Liver (tissue), 8 donors: ENCODE measurements at regions not wholly inside any gene's neighbourhood (a gene's known extent, or its start where the extent isn't known, plus 50 kb on each side); places are given as distances from the start of the nearest gene placed in this dataset.

Experiments used
- DNase-seq: peaks from one replicate; pipeline ENCODE4 v3.0.0-alpha.2; 2017; ENCODE audit warnings: low spot score
- H3K27ac ChIP-seq, 2 donors: one replicate each; pipeline ENCODE4 v1.7.0; 2013; ENCODE audit warnings: inconsistent platforms in 2 of 2, low read length in 2 of 2, control low read depth in 1 of 2, low read depth in 1 of 2, mild to moderate bottlenecking in 1 of 2
- H3K27me3 ChIP-seq, 4 donors: one replicate each; pipeline versions ENCODE4 v1.6.1 to v1.7.0; 2013; ENCODE audit warnings: low read length in 3 of 4, inconsistent platforms in 1 of 4, mild to moderate bottlenecking in 1 of 4, moderate library complexity in 1 of 4; ENCODE audit not compliant: control insufficient read depth in 4 of 4, insufficient read depth in 4 of 4
- H3K36me3 ChIP-seq, 4 donors: one replicate each; pipeline versions ENCODE4 v1.6.1 to v1.7.0; 2013; ENCODE audit warnings: low read length in 3 of 4, mild to moderate bottlenecking in 3 of 4, low read depth in 1 of 4, moderate library complexity in 1 of 4; ENCODE audit not compliant: control insufficient read depth in 4 of 4, insufficient read depth in 3 of 4
- H3K4me1 ChIP-seq, 4 donors: one replicate each; pipeline versions ENCODE4 v1.6.1 to v1.7.0; 2013; ENCODE audit warnings: low read length in 3 of 4, mild to moderate bottlenecking in 3 of 4, moderate library complexity in 1 of 4; ENCODE audit not compliant: control insufficient read depth in 4 of 4, insufficient read depth in 4 of 4
- H3K4me3 ChIP-seq, 3 donors: one replicate each; pipeline versions ENCODE4 v1.6.1 to v1.7.0; 2013; ENCODE audit warnings: low read length in 3 of 3, control low read depth in 1 of 3, low read depth in 1 of 3, mild to moderate bottlenecking in 1 of 3
- H3K9ac ChIP-seq, 2 donors: one replicate each; pipeline ENCODE4 v1.7.0; 2013; ENCODE audit warnings: low read length in 2 of 2, mild to moderate bottlenecking in 2 of 2, moderate library complexity in 2 of 2, control low read depth in 1 of 2, low read depth in 1 of 2
- H3K9me3 ChIP-seq, 4 donors: one replicate each; pipeline versions ENCODE4 v1.6.1 to v1.7.0; 2013; ENCODE audit warnings: low read length in 3 of 4; ENCODE audit not compliant: control insufficient read depth in 4 of 4
- ATF3 ChIP-seq: IDR thresholded peaks from 2 replicates; pipeline ENCODE4 v1.6.1; 2016; ENCODE audit warnings: antibody characterized with exemption
- CTCF ChIP-seq: fragments of 150-350 bp; IDR thresholded peaks from 2 replicates; pipeline ENCODE4 v1.5.1; 2017; ENCODE audit warnings: improper control_type of control experiment, low read depth, low read length; ENCODE audit not compliant: missing input control
- EGR1 ChIP-seq, 2 donors: IDR thresholded peaks; 2 replicates each; pipeline ENCODE4 v1.6.1; 2016 to 2018; ENCODE audit warnings: antibody characterized with exemption in 2 of 2, low read depth in 2 of 2
- FOXA1 ChIP-seq: IDR thresholded peaks from 2 replicates; pipeline ENCODE4 v1.6.1; 2016; ENCODE audit warnings: antibody characterized with exemption
- FOXA2 ChIP-seq: IDR thresholded peaks from 2 replicates; pipeline ENCODE4 v1.6.1; 2016; ENCODE audit warnings: antibody characterized with exemption
- HNF4A ChIP-seq, 2 donors: conservative IDR thresholded peaks; 2 replicates each; pipeline ENCODE4 v1.6.1; 2016; ENCODE audit warnings: antibody characterized with exemption in 2 of 2, mild to moderate bottlenecking in 2 of 2
- HNF4G ChIP-seq: IDR thresholded peaks from 2 replicates; pipeline ENCODE4 v1.6.1; 2016; ENCODE audit warnings: antibody characterized with exemption
- JUND ChIP-seq, 2 donors: IDR thresholded peaks; 2 replicates each; pipeline ENCODE4 v1.6.1; 2016; ENCODE audit warnings: antibody characterized with exemption in 2 of 2
- NR2F2 ChIP-seq: IDR thresholded peaks from 2 replicates; pipeline ENCODE4 v1.6.1; 2016; ENCODE audit warnings: antibody characterized with exemption
- RAD21 ChIP-seq, 2 donors: IDR thresholded peaks; 2 replicates each; pipeline ENCODE4 v1.6.1; 2016; ENCODE audit warnings: antibody characterized with exemption in 2 of 2, mild to moderate bottlenecking in 2 of 2
- RXRA ChIP-seq, 2 donors: IDR thresholded peaks; 2 replicates each; pipeline ENCODE4 v1.6.1; 2017 to 2018; ENCODE audit warnings: antibody characterized with exemption in 2 of 2, mild to moderate bottlenecking in 1 of 2
- SP1 ChIP-seq: IDR thresholded peaks from 2 replicates; pipeline ENCODE4 v1.6.1; 2018; ENCODE audit warnings: antibody characterized with exemption, mild to moderate bottlenecking
- TAF1 ChIP-seq: conservative IDR thresholded peaks from 2 replicates; pipeline ENCODE4 v1.6.1; 2016; ENCODE audit warnings: antibody characterized with exemption, mild to moderate bottlenecking
- YY1 ChIP-seq: IDR thresholded peaks from 2 replicates; pipeline ENCODE4 v1.6.1; 2016; ENCODE audit warnings: antibody characterized with exemption, mild to moderate bottlenecking
- ZBTB33 ChIP-seq: IDR thresholded peaks from 2 replicates; pipeline ENCODE4 v1.6.1; 2016; ENCODE audit warnings: antibody characterized with exemption
- WGBS: extraction: QIAGEN DNeasy Blood & Tissue Kit; methylation state at CpG from one replicate; pipeline ENCODE4 v1.1.7; 2013; 5-methylcytosine and 5-hydroxymethylcytosine counted together
- donor health status: healthy.
- donor health status: healthy.
- donor health status: healthy.
- donor health status: healthy.
- donor health status: healthy.

GRCh38 chr3:65098400-65098799 is 410.6 kb upstream of the ADAMTS9 start (continued):
- no peak for TF ChIP-seq ATF3

- TF ChIP-seq EGR1 (IDR thresholded peaks at IDR 0.05; ENCODE audit: low read depth in 2 of 2) = no peak
- Histone ChIP-seq H3K27ac (no peak overlapping the region), H3K4me3 (no peak overlapping the region), H3K9ac (no peak overlapping the region), H3K27me3 (no peaks in the 10 kb centered on the region), H3K9me3 (no peaks in the 10 kb centered on the region), H3K36me3 (no peaks in the 10 kb centered on the region), H3K4me1 (no peaks in the 10 kb centered on the region)
- no peak for DNase-seq
- 89% methylated on average over 4 of the region's 4 CpGs for WGBS
Measured at GRCh38 chr3:65096110-65096745, 408.4 kb upstream of the ADAMTS9 start.

- TF ChIP-seq CTCF = no peak
- no peak for TF ChIP-seq FOXA1
- TF ChIP-seq ZBTB33 = no peak
- TF ChIP-seq ATF3 = no peak
- no peak for TF ChIP-seq FOXA2
- TF ChIP-seq YY1 = no peak
- TF ChIP-seq NR2F2 = no peak
- TF ChIP-seq TAF1 = no peak
- no peak for TF ChIP-seq EGR1 (IDR thresholded peaks at IDR 0.05; ENCODE audit: low read depth in 2 of 2)
- TF ChIP-seq RAD21 (IDR thresholded peaks at IDR 0.05) = no peak
- no peak for TF ChIP-seq JUND (IDR thresholded peaks at IDR 0.05)
- no peak for TF ChIP-seq HNF4G
- no peak for TF ChIP-seq HNF4A (conservative IDR thresholded peaks at IDR 0.05)
- H3K27ac ChIP-seq = no peak overlapping the region
- no peak overlapping the region for H3K9ac ChIP-seq
- DNase-seq = no peak
- H3K9me3 ChIP-seq = no peaks in the 10 kb centered on the region
- no peaks in the 10 kb centered on the region for H3K27me3 ChIP-seq
- H3K4me3 ChIP-seq = no peak overlapping the region
- H3K36me3 ChIP-seq = no peaks in the 10 kb centered on the region
- no peaks in the 10 kb centered on the region for H3K4me1 ChIP-seq
Measured at GRCh38 chr3:65094723-65095122, 406.9 kb upstream of the ADAMTS9 start.

GRCh38 chr3:65093641-65094040 is 405.8 kb upstream of the ADAMTS9 start:
- Histone ChIP-seq H3K27ac (no peak overlapping the region), H3K36me3 (no peaks in the 10 kb centered on the region), H3K9me3 (no peaks in the 10 kb centered on the region), H3K27me3 (no peaks in the 10 kb centered on the region), H3K4me3 (no peak overlapping the region), H3K4me1 (no peaks in the 10 kb centered on the region), H3K9ac (no peak overlapping the region)
- no peak for DNase-seq
- WGBS = 82% methylated on average over 3 of the region's 3 CpGs
- TF ChIP-seq CTCF (no peak), SP1 (no peak), RXRA (IDR thresholded peaks at IDR 0.05) (no peak), JUND (IDR thresholded peaks at IDR 0.05) (no peak), ZBTB33 (no peak), ATF3 (no peak), HNF4G (no peak), FOXA1 (no peak)
